Small intestine (tissue), 7 donors: ENCODE measurements at regions not wholly inside any gene's neighbourhood (a gene's known extent, or its start where the extent isn't known, plus 50 kb on each side); places are given as distances from the start of the nearest gene placed in this dataset.
A peak's percentile ranks its signal among the peaks of the same experiment; 100 is the strongest.

Experiments used
- DNase-seq, 2 donors: peaks; one replicate each; pipeline versions ENCODE4 v3.0.0 to v3.0.0-alpha.2; 2013
- FAIRE-seq: peaks from 2 replicates; lab custom pipeline; 2012; peaks lifted over from hg19 to GRCh38; lab: Jason Lieb, UNC
- H3K27ac ChIP-seq, 3 donors: one replicate each; pipeline ENCODE4 v1.5.1; 2013; ENCODE audit warnings: low read length in 2 of 3, mild to moderate bottlenecking in 2 of 3, control low read depth in 1 of 3, inconsistent platforms in 1 of 3, low read depth in 1 of 3, moderate library complexity in 1 of 3
- H3K27me3 ChIP-seq, 3 donors: one replicate each; pipeline ENCODE4 v1.6.1; 2013; ENCODE audit warnings: low read length in 3 of 3, inconsistent platforms in 1 of 3; ENCODE audit not compliant: control insufficient read depth in 3 of 3, insufficient read depth in 3 of 3
- H3K36me3 ChIP-seq, 3 donors: one replicate each; pipeline ENCODE4 v1.6.1; 2013; ENCODE audit warnings: low read length in 3 of 3, inconsistent platforms in 1 of 3, low read depth in 1 of 3, mild to moderate bottlenecking in 1 of 3, moderate library complexity in 1 of 3; ENCODE audit not compliant: control insufficient read depth in 3 of 3, insufficient read depth in 2 of 3
- H3K4me1 ChIP-seq, 3 donors: one replicate each; pipeline ENCODE4 v1.6.1; 2013; ENCODE audit warnings: low read length in 2 of 3, inconsistent platforms in 1 of 3, low read depth in 1 of 3, mild to moderate bottlenecking in 1 of 3, moderate library complexity in 1 of 3; ENCODE audit not compliant: control insufficient read depth in 3 of 3, insufficient read depth in 2 of 3
- H3K4me3 ChIP-seq, 3 donors: one replicate each; pipeline ENCODE4 v1.5.1; 2013; ENCODE audit warnings: low read length in 3 of 3, control low read depth in 1 of 3, inconsistent platforms in 1 of 3, low read depth in 1 of 3, mild to moderate bottlenecking in 1 of 3, moderate library complexity in 1 of 3
- H3K9me3 ChIP-seq, 2 donors: one replicate each; pipeline ENCODE4 v1.6.1; 2013; ENCODE audit warnings: low read depth in 1 of 2, low read length in 1 of 2; ENCODE audit not compliant: control insufficient read depth in 2 of 2, insufficient read depth in 1 of 2
- WGBS, 3 donors: extraction: QIAGEN DNeasy Blood & Tissue Kit; methylation state at CpG; one replicate each; pipeline ENCODE4 v1.1.7; 2013; 5-methylcytosine and 5-hydroxymethylcytosine counted together
- donor health status: healthy with polysubstance abuse.
- donor health status: control.
- donor health status: control.
- donor health status: Bipolar disorder and iron deficiency.
- donor health status: healthy.

- no peaks in the 10 kb centered on the region for H3K27me3 ChIP-seq
- no peak overlapping the region for H3K4me3 ChIP-seq
- FAIRE-seq (peak; percentile 30), DNase-seq (peak in 1 of 2 donors; percentile 20)
- H3K36me3 ChIP-seq, result no peaks in the 10 kb centered on the region
- H3K4me1 ChIP-seq, result peaks cover 0 to 5% (median 0%) of the 10 kb centered on the region in 3 donors
- peak overlapping the region in 2 of 3 donors; percentile 8 to 26 for H3K27ac ChIP-seq
- H3K9me3 ChIP-seq, result no peaks in the 10 kb centered on the region
- 16 to 27% (median 23%) methylated on average over 2 of the region's 2 CpGs for WGBS, 3 donors
Observed at GRCh38 chr5:87120518-87121303, 147.0 kb upstream of the RASA1 start.

- no peak overlapping the region for H3K4me3 ChIP-seq
- H3K27ac ChIP-seq, result peak overlapping the region in 2 of 3 donors; percentile 24 to 49
- FAIRE-seq (no peak), DNase-seq (peak in 1 of 2 donors; percentile 48)
- no peaks in the 10 kb centered on the region for H3K27me3 ChIP-seq
- H3K9me3 ChIP-seq, result no peaks in the 10 kb centered on the region
- WGBS, 3 donors, result 48 to 70% (median 51%) methylated on average over 5 of the region's 5 CpGs
- no peaks in the 10 kb centered on the region for H3K36me3 ChIP-seq
- peaks cover 0 to 5% (median 0%) of the 10 kb centered on the region in 3 donors for H3K4me1 ChIP-seq
Observed at GRCh38 chr5:87121304-87122150, 146.2 kb upstream of the RASA1 start.

GRCh38 chr5:87122151-87122977 is 145.3 kb upstream of the RASA1 start:
- Histone ChIP-seq H3K4me1 (peaks cover 0 to 5% (median 0%) of the 10 kb centered on the region in 3 donors), H3K4me3 (no peak overlapping the region), H3K27me3 (no peaks in the 10 kb centered on the region), H3K36me3 (no peaks in the 10 kb centered on the region), H3K27ac (no peak overlapping the region), H3K9me3 (no peaks in the 10 kb centered on the region)
- DNase-seq (no peak), FAIRE-seq (peak; percentile 10)
- 43 to 58% (median 45%) methylated on average over 4 of the region's 4 CpGs for WGBS, 3 donors

- Histone ChIP-seq H3K36me3 (no peaks in the 10 kb centered on the region), H3K4me3 (no peak overlapping the region), H3K9me3 (no peaks in the 10 kb centered on the region), H3K27ac (no peak overlapping the region), H3K27me3 (no peaks in the 10 kb centered on the region), H3K4me1 (no peaks in the 10 kb centered on the region)
- FAIRE-seq, result no peak
- DNase-seq, result no peak
Observed at GRCh38 chr5:87125766-87126165, 141.9 kb upstream of the RASA1 start.

- Histone ChIP-seq H3K9me3 (no peaks in the 10 kb centered on the region), H3K27ac (no peak overlapping the region), H3K4me1 (no peaks in the 10 kb centered on the region), H3K36me3 (no peaks in the 10 kb centered on the region), H3K4me3 (no peak overlapping the region), H3K27me3 (no peaks in the 10 kb centered on the region)
- WGBS, 3 donors, result 57 to 73% (median 67%) methylated on average over 3 of the region's 3 CpGs
- FAIRE-seq (no peak), DNase-seq (no peak)
Observed at GRCh38 chr5:87126869-87127268, 140.8 kb upstream of the RASA1 start.

- 70 to 91% (median 79%) methylated on average over 1 of the region's 1 CpG for WGBS, 3 donors
- Histone ChIP-seq H3K27ac (no peak overlapping the region), H3K27me3 (no peaks in the 10 kb centered on the region), H3K4me1 (no peaks in the 10 kb centered on the region), H3K4me3 (no peak overlapping the region), H3K9me3 (no peaks in the 10 kb centered on the region), H3K36me3 (no peaks in the 10 kb centered on the region)
- FAIRE-seq (no peak), DNase-seq (no peak)
Observed at GRCh38 chr5:87127426-87127825, 140.3 kb upstream of the RASA1 start.

- DNase-seq, result no peak
- WGBS, 3 donors, result 78 to 90% (median 82%) methylated on average over 3 of the region's 3 CpGs
- Histone ChIP-seq H3K9me3 (no peaks in the 10 kb centered on the region), H3K4me1 (no peaks in the 10 kb centered on the region), H3K36me3 (no peaks in the 10 kb centered on the region), H3K4me3 (no peak overlapping the region), H3K27ac (no peak overlapping the region), H3K27me3 (no peaks in the 10 kb centered on the region)
- FAIRE-seq, result no peak
Observed at GRCh38 chr5:87127956-87128687, 139.6 kb upstream of the RASA1 start.
